HG03442 (cell line): ENCODE measurements at regions not wholly inside any gene's neighbourhood (a gene's known extent, or its start where the extent isn't known, plus 50 kb on each side); places are given as distances from the start of the nearest gene placed in this dataset.
"Not testable (repeated sequence)": the region's sequence is repeated elsewhere in the genome, so short reads cannot be mapped to it uniquely, and the experiment has no call there.

Source experiments
- ATAC-seq: cut with Tn5 transposase; IDR thresholded peaks from one replicate; pipeline ENCODE4 v1.9.1; 2021; ENCODE audit warnings: mild to moderate bottlenecking, moderate library complexity; ENCODE audit not compliant: unreplicated experiment

DNA sequence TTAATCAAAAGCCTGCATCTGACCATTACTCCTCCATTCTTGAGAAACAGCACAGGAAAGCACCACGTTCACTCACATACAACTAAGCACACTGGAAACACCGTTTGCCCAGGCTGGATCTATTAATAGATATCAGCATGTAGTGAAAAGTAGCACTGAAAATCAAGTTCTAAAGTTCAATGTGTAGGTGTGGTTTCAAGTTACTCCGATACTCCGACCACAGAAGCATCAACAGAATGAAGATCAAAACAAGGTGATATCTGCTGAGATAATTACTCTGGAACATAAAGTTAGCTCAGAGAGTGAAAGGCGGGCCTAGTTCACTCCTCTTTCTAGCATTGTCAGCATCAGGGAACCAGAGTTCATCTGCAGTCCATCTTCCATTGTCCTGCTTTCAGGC is 1367.4 kb upstream of the ACVR2A start:
- peak; percentile 65 for ATAC-seq

GRCh38 chr2:146468578-146468977 is 1376.3 kb upstream of the ACVR2A start:
- ATAC-seq, result no peak

DNA sequence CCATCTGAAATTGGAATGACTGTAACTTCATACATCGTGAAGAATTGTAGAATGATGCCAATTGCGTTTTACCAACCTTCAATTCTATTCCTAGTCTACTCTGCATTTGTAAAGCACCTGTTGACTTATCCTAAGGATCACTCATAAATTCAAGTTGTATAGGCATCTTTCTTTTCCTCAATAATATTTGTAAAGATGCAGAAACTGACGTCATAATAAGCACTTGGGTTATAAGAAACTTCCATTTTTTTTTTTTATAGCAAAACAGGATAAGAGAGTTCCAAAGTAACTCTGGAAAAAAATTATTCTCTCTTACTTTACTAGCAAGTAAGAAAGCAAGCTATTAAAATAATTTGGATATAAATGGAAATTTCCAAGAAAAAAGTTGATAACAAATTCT is 1377.4 kb upstream of the ACVR2A start:
- no peak for ATAC-seq

DNA sequence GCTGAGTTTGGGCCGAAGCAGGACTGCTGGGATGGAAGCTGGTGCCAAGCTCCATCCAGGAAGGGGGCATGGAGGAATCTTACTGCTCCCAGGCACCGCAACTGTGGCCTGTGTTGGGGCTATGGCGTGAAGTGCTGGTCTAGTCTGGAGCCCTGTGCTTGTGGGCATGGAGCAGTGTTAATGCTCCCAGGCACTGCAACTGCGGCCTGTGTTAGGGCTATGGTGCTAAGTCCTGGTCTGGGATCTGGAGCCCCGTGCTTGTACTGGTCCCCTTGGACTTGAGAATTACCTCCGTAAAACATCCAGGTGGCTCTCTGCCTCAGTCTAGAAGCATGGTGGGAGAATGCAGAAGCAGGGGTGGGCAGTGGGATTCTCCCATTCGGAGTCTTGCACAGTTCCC is 1379.4 kb upstream of the ACVR2A start:
- ATAC-seq, result no peak

- peak; percentile 75 for ATAC-seq
Observed at GRCh38 chr2:146461068-146461467, 1383.8 kb upstream of the ACVR2A start.

- ATAC-seq, result no peak
Observed at GRCh38 chr2:146458585-146458984, 1386.2 kb upstream of the ACVR2A start.

- ATAC-seq, result no peak
Observed at GRCh38 chr2:146457221-146457620, 1387.6 kb upstream of the ACVR2A start.

GRCh38 chr2:146455325-146455724 is 1389.5 kb upstream of the ACVR2A start:
- ATAC-seq, result no peak

GRCh38 chr2:146451972-146452371 is 1392.9 kb upstream of the ACVR2A start:
- peak; percentile 75 for ATAC-seq

GRCh38 chr2:146450131-146450530 is 1394.7 kb upstream of the ACVR2A start:
- no peak for ATAC-seq

DNA sequence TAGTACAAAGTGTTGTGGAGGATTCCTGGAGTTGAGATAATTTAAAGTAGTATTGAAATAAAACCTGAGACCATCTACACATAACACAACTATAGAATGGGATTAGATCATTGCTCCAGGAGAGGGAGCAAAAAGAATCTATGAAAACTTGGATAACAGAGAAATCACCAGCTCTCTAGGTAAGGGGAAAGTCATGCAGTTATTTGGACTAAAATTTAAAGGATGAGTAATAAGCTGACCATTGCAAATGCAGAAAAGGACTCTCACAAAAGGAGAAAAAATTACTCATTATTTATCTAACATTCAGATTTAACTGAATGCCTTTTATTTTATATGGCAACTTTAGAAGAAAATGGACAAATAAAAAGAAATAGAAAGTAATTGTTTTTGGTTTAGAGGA is 1399.8 kb upstream of the ACVR2A start:
- ATAC-seq, result no peak

GRCh38 chr2:146444085-146444484 is 1400.7 kb upstream of the ACVR2A start:
- no peak for ATAC-seq

GRCh38 chr2:146438246-146438645 is 1406.6 kb upstream of the ACVR2A start:
- ATAC-seq, result no peak

GRCh38 chr2:146437712-146438111 is 1407.1 kb upstream of the ACVR2A start:
- no peak for ATAC-seq

- no peak for ATAC-seq
Observed at GRCh38 chr2:146433116-146433875, 1411.5 kb upstream of the ACVR2A start.

DNA sequence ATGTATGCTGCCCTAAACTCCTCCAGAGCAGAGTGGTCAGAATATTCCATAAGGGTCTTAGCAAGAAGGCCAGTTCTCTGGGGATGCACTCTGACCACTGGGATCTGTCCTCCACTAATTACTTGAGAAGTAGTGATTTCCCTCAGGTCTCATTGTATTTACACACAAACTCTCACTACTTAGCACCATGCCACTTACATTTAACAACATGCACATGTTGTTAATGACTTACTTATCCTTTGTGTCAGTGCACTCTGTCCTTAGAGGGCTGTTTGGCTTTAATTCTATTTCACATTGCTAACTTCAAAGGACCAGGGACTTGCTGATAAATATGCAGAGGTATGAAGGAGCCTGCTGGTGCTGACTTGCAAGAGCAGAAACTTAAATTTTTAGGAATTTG is 1415.5 kb upstream of the ACVR2A start:
- no peak for ATAC-seq

DNA sequence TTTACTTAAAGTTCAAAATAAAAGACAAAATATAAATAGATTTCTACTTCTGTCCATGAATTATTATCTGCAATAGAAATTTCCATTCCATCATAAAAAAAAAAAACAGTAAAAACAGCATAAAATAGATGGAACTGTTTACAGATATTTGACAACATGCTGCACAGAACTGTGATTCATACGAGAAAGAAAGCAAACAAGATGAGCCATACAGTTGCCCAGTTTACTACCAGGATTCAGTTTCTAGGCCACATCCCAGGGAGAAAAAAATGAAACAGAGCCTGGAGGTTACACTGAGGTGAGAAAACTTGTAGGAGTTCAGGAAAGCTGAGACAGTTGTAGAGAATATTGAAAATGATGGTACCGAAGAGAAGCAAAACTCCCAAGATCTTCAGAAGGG is 1426.9 kb upstream of the ACVR2A start:
- ATAC-seq, result no peak

GRCh38 chr2:146415291-146415690 is 1429.5 kb upstream of the ACVR2A start:
- no peak for ATAC-seq

GRCh38 chr2:146414456-146414855 is 1430.4 kb upstream of the ACVR2A start:
- no peak for ATAC-seq

DNA sequence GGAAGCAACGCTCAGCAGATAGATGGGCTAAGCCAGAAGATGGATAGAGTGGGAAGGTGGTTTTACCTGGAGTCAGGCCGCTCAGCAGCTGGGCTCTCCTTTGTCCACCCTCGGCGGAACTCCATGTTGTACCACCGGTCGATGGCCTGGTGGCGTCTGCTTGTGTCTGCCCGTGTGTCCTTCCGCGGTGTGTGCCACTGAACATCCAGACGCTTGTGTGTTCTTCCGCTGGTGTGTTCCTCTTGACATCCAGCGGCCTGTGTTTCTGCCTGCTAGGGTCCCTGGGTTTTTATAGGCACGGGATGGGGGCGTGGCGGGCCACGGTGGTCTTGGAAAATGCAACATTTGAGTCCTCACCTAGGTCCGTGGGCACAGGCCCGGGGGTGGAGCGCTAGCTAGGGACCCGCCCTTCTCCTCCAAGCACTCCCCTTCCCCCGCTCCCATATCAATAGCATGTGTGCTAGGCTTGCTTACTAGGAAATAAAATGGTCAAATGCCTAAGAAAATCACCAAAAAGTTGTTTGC is 1431.7 kb upstream of the ACVR2A start:
- ATAC-seq, result no peak

GRCh38 chr2:146412625-146413024 is 1432.2 kb upstream of the ACVR2A start:
- ATAC-seq, result peak; percentile 41

DNA sequence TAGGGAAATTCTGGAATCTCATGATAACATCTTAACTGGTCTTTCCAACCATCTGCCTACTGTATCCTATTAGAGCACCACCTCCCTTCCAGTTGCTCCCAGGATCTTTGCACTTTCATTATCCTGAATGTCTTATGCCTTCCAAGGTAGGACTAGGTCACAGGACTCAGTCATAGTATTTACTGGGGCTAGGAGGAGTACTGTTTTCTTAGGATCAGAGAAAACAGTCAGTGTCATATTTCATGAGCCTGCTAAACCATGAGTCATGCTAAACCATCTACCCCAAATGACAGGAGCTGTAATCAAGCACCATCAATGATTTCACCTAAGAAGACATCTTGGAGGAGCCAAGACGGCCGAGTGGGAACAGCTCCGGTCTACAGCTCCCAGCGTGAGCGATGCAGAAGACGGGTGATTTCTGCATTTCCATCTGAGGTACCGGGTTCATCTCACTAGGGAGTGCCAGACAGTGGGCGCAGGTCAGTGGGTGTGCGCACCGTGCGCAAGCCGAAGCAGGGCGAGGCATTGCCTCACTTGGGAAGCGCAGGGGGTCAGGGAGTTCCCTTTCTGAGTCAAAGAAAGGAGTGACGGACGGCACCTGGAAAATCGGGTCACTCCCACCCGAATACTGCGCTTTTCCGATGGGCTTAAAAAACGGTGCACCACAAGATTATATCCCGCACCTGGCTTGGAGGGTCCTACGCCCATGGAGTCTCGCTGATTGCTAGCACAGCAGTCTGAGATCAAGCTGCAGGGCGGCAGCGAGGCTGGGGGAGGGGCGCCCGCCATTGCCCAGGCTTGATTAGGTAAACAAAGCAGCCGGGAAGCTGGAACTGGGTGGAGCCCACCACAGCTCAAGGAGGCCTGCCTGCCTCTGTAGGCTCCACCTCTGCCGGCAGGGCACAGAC is 1439.2 kb upstream of the ACVR2A start:
- not testable (repeated sequence) for ATAC-seq
